Suprapubic skin (tissue), 4 donors: ENCODE measurements at regions not wholly inside any gene's neighbourhood (a gene's known extent, or its start where the extent isn't known, plus 50 kb on each side); places are given as distances from the start of the nearest gene placed in this dataset.

Experiments
- DNase-seq, 2 donors: peaks; one replicate each; pipeline ENCODE4 v3.0.0-alpha.2; 2019; ENCODE audit warnings: low spot score in 2 of 2
- H3K27ac ChIP-seq: fragments of 200-600 bp; sonication (generic); one replicate; pipeline ENCODE4 v1.5.1; 2019
- H3K27me3 ChIP-seq: fragments of 200-600 bp; sonication (generic); one replicate; pipeline ENCODE4 v1.5.1; 2019
- H3K36me3 ChIP-seq: fragments of 200-600 bp; sonication (generic); one replicate; pipeline ENCODE4 v1.5.1; 2019
- H3K4me1 ChIP-seq: fragments of 200-600 bp; sonication (generic); one replicate; pipeline ENCODE4 v1.5.1; 2019
- H3K4me3 ChIP-seq: fragments of 200-600 bp; sonication (generic); one replicate; pipeline ENCODE4 v1.5.1; 2019; ENCODE audit warnings: mild to moderate bottlenecking
- H3K9me3 ChIP-seq: fragments of 200-600 bp; sonication (generic); one replicate; pipeline ENCODE4 v1.5.1; 2019
- CTCF ChIP-seq, 2 donors: fragments of 200-600 bp in 1 of 2; fragments of 450-650 bp in 1 of 2; sonication (generic) in 1 of 2; IDR thresholded peaks; one replicate each; pipeline ENCODE4 v1.5.1; 2016 to 2019; ENCODE audit warnings: antibody characterized with exemption in 2 of 2, mild to moderate bottlenecking in 1 of 2, moderate library complexity in 1 of 2
- EP300 ChIP-seq: sonication (generic); formaldehyde crosslinking; IDR thresholded peaks from one replicate; pipeline ENCODE4 v1.6.1; 2017; ENCODE audit warnings: antibody characterized with exemption
- POLR2A ChIP-seq, 2 donors: fragments of 450-650 bp; IDR thresholded peaks; one replicate each; pipeline ENCODE4 v1.6.1; 2017; ENCODE audit warnings: antibody characterized with exemption in 2 of 2, mild to moderate bottlenecking in 2 of 2, moderate library complexity in 2 of 2
- POLR2AphosphoS5 ChIP-seq, 3 donors: sonication (generic); formaldehyde crosslinking; IDR thresholded peaks; one replicate each; pipeline ENCODE4 v1.6.1; 2017; ENCODE audit warnings: antibody characterized with exemption in 3 of 3
- WGBS: methylation state at CpG from one replicate; pipeline ENCODE4 v1.1.5; 2018; 5-methylcytosine and 5-hydroxymethylcytosine counted together

- Histone ChIP-seq H3K4me1 (peaks cover 5% of the 10 kb centered on the region), H3K27me3 (peaks cover 27% of the 10 kb centered on the region), H3K4me3 (no peak overlapping the region), H3K9me3 (no peaks in the 10 kb centered on the region), H3K27ac (no peak overlapping the region), H3K36me3 (no peaks in the 10 kb centered on the region)
- TF ChIP-seq POLR2A (IDR thresholded peaks at IDR 0.05) (no peak), EP300 (no peak), CTCF (IDR thresholded peaks at IDR 0.05) (no peak), POLR2AphosphoS5 (IDR thresholded peaks at IDR 0.05) (no peak)
- DNase-seq = peak; percentile 55 to 74
- 84% methylated on average over 10 of the region's 23 CpGs for WGBS
Observed at GRCh38 chr22:23400286-23400981, 179.7 kb downstream of the IGLL1 start.

- Histone ChIP-seq H3K4me1 (peaks cover 5% of the 10 kb centered on the region), H3K4me3 (no peak overlapping the region), H3K9me3 (no peaks in the 10 kb centered on the region), H3K27ac (no peak overlapping the region), H3K27me3 (peaks cover 19% of the 10 kb centered on the region), H3K36me3 (no peaks in the 10 kb centered on the region)
- 91% methylated on average over 21 of the region's 46 CpGs for WGBS
- DNase-seq = peak; percentile 55 to 78
- TF ChIP-seq POLR2AphosphoS5 (IDR thresholded peaks at IDR 0.05) (no peak), POLR2A (IDR thresholded peaks at IDR 0.05) (no peak), EP300 (no peak), CTCF (IDR thresholded peaks at IDR 0.05) (no peak)
Observed at GRCh38 chr22:23399367-23400285, 180.5 kb downstream of the IGLL1 start.

GRCh38 chr22:23398701-23399366, 181.3 kb downstream of the IGLL1 start:
- Histone ChIP-seq H3K4me3 (no peak overlapping the region), H3K27me3 (peaks cover 16% of the 10 kb centered on the region), H3K27ac (no peak overlapping the region), H3K4me1 (peaks cover 5% of the 10 kb centered on the region), H3K36me3 (no peaks in the 10 kb centered on the region), H3K9me3 (no peaks in the 10 kb centered on the region)
- DNase-seq = peak; percentile 48 to 55
- TF ChIP-seq POLR2AphosphoS5 (IDR thresholded peaks at IDR 0.05) (no peak), POLR2A (IDR thresholded peaks at IDR 0.05) (no peak), CTCF (IDR thresholded peaks at IDR 0.05) (no peak)
- WGBS = 66% methylated on average over 7 of the region's 15 CpGs

GRCh38 chr22:23397613-23398567, 182.2 kb downstream of the IGLL1 start:
- no peaks in the 10 kb centered on the region for H3K36me3 ChIP-seq
- no peak for TF ChIP-seq POLR2AphosphoS5 (IDR thresholded peaks at IDR 0.05)
- no peak for TF ChIP-seq EP300
- no peak for TF ChIP-seq POLR2A (IDR thresholded peaks at IDR 0.05)
- no peak for TF ChIP-seq CTCF (IDR thresholded peaks at IDR 0.05)
- no peak overlapping the region for H3K4me3 ChIP-seq
- no peaks in the 10 kb centered on the region for H3K9me3 ChIP-seq
- peak; percentile 51 to 74 for DNase-seq
- peaks cover 5% of the 10 kb centered on the region for H3K4me1 ChIP-seq
- 99% methylated on average over 12 of the region's 29 CpGs for WGBS
- no peak overlapping the region for H3K27ac ChIP-seq
- peaks cover 11% of the 10 kb centered on the region for H3K27me3 ChIP-seq
